RWPE2 (cell line): ENCODE measurements at regions not wholly inside any gene's neighbourhood (a gene's known extent, or its start where the extent isn't known, plus 50 kb on each side); places are given as distances from the start of the nearest gene placed in this dataset.

Experiments
- ATAC-seq: fragments of 200-7000 bp; cut with Tn5 transposase; 3 replicates; pipeline ENCODE4 v1.9.1; 2021; ENCODE audit warnings: low read depth
- DNase-seq: peaks from one replicate; pipeline ENCODE4 v3.0.0-alpha.2; 2020; ENCODE audit warnings: low spot score
- H3K27ac ChIP-seq: fragments of 450-650 bp; 2 replicates; pipeline ENCODE4 v1.5.1; 2017; ENCODE audit warnings: mild to moderate bottlenecking; ENCODE audit not compliant: poor library complexity, severe bottlenecking
- H3K27me3 ChIP-seq: fragments of 250-450 bp; sonication (Bioruptor Pico); 2 replicates; pipeline ENCODE4 v1.5.1; 2021; ENCODE audit warnings: mild to moderate bottlenecking, moderate library complexity; ENCODE audit not compliant: insufficient read depth, poor library complexity, severe bottlenecking
- H3K36me3 ChIP-seq: fragments of 250-450 bp; sonication (Bioruptor Pico); 2 replicates; pipeline ENCODE4 v1.5.1; 2020; ENCODE audit warnings: low read depth, mild to moderate bottlenecking, moderate library complexity
- H3K4me1 ChIP-seq: fragments of 250-450 bp; sonication (Bioruptor Pico); 2 replicates; pipeline ENCODE4 v1.5.1; 2021; ENCODE audit warnings: mild to moderate bottlenecking, moderate library complexity; ENCODE audit not compliant: insufficient read depth, poor library complexity, severe bottlenecking
- H3K4me3 ChIP-seq: fragments of 250-450 bp; sonication (Bioruptor Pico); 2 replicates; pipeline ENCODE4 v1.5.1; 2021; ENCODE audit warnings: mild to moderate bottlenecking, moderate library complexity; ENCODE audit not compliant: severe bottlenecking
- H3K9me3 ChIP-seq: fragments of 250-450 bp; sonication (Bioruptor Pico); 2 replicates; pipeline ENCODE4 v1.5.1; 2021; ENCODE audit warnings: mild to moderate bottlenecking, moderate library complexity; ENCODE audit not compliant: severe bottlenecking
- CTCF ChIP-seq: fragments of 450-650 bp; IDR thresholded peaks from one replicate; pipeline ENCODE4 v1.5.1; 2017; ENCODE audit warnings: mild to moderate bottlenecking, moderate library complexity; ENCODE audit not compliant: poor library complexity, severe bottlenecking

GRCh38 chr11:15909937-15910598 is 446.3 kb downstream of the SOX6 start:
- Histone ChIP-seq H3K4me3 (no peak overlapping the region), H3K36me3 (no peaks in the 10 kb centered on the region), H3K27ac (no peak overlapping the region), H3K9me3 (no peaks in the 10 kb centered on the region), H3K27me3 (no peaks in the 10 kb centered on the region), H3K4me1 (no peaks in the 10 kb centered on the region)
- DNase-seq (no peak), ATAC-seq (no peak)
- no peak for TF ChIP-seq CTCF

GRCh38 chr11:15910761-15911160 is 445.6 kb downstream of the SOX6 start:
- Histone ChIP-seq H3K36me3 (no peaks in the 10 kb centered on the region), H3K4me3 (no peak overlapping the region), H3K9me3 (no peaks in the 10 kb centered on the region), H3K27me3 (no peaks in the 10 kb centered on the region), H3K4me1 (no peaks in the 10 kb centered on the region), H3K27ac (no peak overlapping the region)
- TF ChIP-seq CTCF, result no peak
- DNase-seq (no peak), ATAC-seq (no peak)

- TF ChIP-seq CTCF, result no peak
- Histone ChIP-seq H3K4me1 (no peaks in the 10 kb centered on the region), H3K4me3 (no peak overlapping the region), H3K27me3 (no peaks in the 10 kb centered on the region), H3K27ac (no peak overlapping the region), H3K9me3 (no peaks in the 10 kb centered on the region), H3K36me3 (no peaks in the 10 kb centered on the region)
- ATAC-seq, result peak; percentile 66; the same call in 2 of the 3 replicates
- DNase-seq, result no peak
These were observed 444.8 kb downstream of the SOX6 start for GRCh38 chr11:15911377-15912044.

GRCh38 chr11:15912291-15912690 is 444.1 kb downstream of the SOX6 start:
- TF ChIP-seq CTCF, result no peak
- H3K9me3 ChIP-seq, result no peaks in the 10 kb centered on the region
- no peaks in the 10 kb centered on the region for H3K4me1 ChIP-seq
- no peak overlapping the region for H3K4me3 ChIP-seq
- no peaks in the 10 kb centered on the region for H3K27me3 ChIP-seq
- DNase-seq, result no peak
- H3K27ac ChIP-seq, result no peak overlapping the region
- ATAC-seq, result no peak
- H3K36me3 ChIP-seq, result no peaks in the 10 kb centered on the region

GRCh38 chr11:15912825-15913224 is 443.5 kb downstream of the SOX6 start:
- no peak for TF ChIP-seq CTCF
- Histone ChIP-seq H3K9me3 (no peaks in the 10 kb centered on the region), H3K27me3 (no peaks in the 10 kb centered on the region), H3K36me3 (no peaks in the 10 kb centered on the region), H3K27ac (no peak overlapping the region), H3K4me1 (no peaks in the 10 kb centered on the region), H3K4me3 (no peak overlapping the region)
- DNase-seq (no peak), ATAC-seq (no peak)
